GM13977 (cell line): ENCODE measurements at regions not wholly inside any gene's neighbourhood (a gene's known extent, or its start where the extent isn't known, plus 50 kb on each side); places are given as distances from the start of the nearest gene placed in this dataset.
"Not testable (repeated sequence)": the region's sequence is repeated elsewhere in the genome, so short reads cannot be mapped to it uniquely, and the experiment has no call there.

Source experiments
- DNase-seq: peaks from one replicate; pipeline ENCODE4 v3.0.0; 2012; ENCODE audit warnings: low spot score
- in situ Hi-C: fragments of 300-500 bp; cut with MboI; formaldehyde crosslinking; loops from one replicate; pipeline ENCODE4 v1.12.0; 2022; ENCODE audit warnings: low sequenced_read_pairs, low pct_unique_long_range_greater_than_20kb, mixed read lengths, inconsistent platforms; ENCODE audit not compliant: unreplicated experiment
- TF ChIP-seq, protein P1 (sequence below): IDR thresholded peaks from 2 replicates; pipeline ENCODE4 v1.5.1; 2012; ENCODE audit warnings: mild to moderate bottlenecking, control low read depth; ENCODE audit not compliant: insufficient read depth; ENCODE audit errors: extremely low read depth, missing control alignments

DNA sequence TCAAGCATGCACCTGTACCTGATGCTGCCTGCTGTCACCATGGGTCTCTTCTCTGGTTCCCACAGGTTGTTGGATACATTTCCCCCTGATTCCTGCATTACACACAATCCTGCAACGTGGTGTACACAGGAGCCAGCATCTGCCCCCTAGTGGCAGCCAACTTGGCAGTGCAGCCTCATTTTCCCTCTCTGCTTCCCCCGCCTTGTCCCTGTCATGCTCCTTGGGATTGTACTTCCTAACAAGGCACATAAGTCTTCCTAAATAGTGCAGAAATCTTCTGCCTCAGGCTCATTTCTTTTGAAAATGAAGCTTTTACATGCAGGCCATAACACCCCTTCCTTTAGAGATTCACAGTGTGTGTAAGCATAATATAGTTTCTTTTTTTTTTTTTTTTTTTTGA lies 387.5 kb downstream of the CCSER2 start:
- DNase-seq: peak; percentile 43
- in situ Hi-C loops: no loop called here
- TF ChIP-seq, protein P1, sequence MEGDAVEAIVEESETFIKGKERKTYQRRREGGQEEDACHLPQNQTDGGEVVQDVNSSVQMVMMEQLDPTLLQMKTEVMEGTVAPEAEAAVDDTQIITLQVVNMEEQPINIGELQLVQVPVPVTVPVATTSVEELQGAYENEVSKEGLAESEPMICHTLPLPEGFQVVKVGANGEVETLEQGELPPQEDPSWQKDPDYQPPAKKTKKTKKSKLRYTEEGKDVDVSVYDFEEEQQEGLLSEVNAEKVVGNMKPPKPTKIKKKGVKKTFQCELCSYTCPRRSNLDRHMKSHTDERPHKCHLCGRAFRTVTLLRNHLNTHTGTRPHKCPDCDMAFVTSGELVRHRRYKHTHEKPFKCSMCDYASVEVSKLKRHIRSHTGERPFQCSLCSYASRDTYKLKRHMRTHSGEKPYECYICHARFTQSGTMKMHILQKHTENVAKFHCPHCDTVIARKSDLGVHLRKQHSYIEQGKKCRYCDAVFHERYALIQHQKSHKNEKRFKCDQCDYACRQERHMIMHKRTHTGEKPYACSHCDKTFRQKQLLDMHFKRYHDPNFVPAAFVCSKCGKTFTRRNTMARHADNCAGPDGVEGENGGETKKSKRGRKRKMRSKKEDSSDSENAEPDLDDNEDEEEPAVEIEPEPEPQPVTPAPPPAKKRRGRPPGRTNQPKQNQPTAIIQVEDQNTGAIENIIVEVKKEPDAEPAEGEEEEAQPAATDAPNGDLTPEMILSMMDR: peak; percentile 74

DNA sequence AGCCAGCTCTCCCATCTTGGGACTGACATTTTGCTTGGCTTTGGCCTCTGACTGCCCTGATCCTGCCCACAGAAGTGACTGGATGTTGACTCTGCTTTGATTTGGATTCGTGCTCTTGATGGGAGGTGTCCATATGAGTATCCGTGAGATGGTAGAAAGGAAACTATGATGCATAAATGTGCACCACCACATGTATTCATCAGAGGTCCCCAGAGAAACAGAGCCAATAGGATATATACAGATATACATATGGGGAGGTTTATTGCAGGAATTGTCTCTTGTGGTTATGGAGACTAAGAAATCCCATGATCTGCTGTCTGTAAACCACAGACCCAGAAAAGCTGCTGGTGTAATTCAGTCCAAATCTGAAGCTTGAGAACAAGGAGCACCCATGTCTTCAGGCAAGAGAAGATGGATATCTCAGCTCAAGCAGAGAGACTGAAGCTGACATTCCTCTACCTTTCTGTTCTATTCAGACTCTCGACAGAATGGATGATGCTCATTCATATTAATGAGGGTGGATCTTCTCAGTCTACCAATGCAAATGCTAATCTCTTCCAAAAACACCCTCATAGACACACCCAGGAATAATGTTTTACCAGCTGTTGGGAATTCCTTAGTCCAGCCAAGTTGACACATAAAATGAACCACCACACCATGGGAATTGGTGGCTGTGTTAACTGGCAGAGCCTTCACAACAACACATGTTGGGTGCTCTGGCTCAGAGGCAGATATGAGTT lies 390.7 kb downstream of the CCSER2 start:
- TF ChIP-seq, protein P1: no peak
- in situ Hi-C loops: no loop called here
- no peak for DNase-seq

DNA sequence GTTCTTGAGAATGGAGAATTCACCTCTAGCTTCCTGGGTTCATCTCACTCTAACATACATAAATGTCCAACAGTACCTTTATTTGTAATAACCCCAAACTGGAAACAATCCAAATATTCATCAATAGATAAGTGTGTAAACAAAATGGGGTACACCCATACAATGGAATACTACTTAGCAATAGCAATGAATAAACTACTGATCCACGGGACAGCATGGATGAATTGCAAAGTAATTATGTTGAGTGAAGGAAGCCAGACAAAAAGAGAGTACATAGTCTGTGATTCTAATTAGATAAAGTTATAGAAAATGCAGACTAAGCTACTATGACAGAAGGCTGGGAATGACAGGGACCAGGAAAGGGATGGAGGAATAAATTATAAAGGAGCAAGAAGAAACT lies 391.3 kb downstream of the CCSER2 start:
- in situ Hi-C loops: no loop called here
- no peak for DNase-seq
- TF ChIP-seq, protein P1: no peak

DNA sequence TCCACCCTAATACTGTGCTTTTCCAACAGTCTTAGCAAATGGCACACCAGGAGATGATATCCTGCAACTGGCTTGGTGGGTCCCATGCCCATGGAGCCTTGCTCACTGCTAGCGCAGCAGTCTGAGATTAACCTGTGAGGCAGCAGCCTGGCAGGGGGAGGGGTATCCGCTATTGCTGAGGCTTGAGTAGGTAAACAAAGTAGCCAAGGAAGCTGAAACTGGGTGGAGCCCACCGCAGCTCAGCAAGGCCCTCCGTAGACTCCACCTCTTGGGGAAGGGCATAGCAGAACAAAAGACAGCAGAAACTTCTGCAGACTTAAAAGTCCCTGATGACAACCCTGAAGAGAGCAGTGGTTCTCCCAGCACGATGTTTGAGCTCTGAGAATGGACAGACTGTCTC lies 399.0 kb downstream of the CCSER2 start:
- DNase-seq: no peak

DNA sequence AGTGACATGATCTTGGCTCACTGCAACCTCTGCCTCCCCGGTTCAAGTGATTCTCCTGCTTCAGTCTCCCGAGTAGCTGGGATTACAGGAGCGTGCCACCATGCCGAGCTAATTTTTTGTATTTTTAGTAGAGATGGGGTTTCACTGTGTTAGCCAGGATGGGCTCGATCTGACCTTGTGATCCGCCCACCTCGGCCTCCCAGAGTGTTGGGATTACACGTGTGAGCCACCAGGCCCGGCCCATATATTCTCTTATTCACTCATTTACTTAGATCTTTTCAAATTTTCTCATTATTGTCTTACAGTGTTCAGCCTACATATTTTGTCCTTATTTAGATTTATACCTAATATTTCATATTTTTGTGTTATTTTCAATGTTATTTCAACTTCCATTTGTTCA lies 410.7 kb downstream of the CCSER2 start:
- in situ Hi-C loops: not testable (repeated sequence)

More for the DNA sequence above, 399.0 kb downstream of the CCSER2 start:
- TF ChIP-seq, protein P1: no peak
- in situ Hi-C loops: no loop called here

DNA sequence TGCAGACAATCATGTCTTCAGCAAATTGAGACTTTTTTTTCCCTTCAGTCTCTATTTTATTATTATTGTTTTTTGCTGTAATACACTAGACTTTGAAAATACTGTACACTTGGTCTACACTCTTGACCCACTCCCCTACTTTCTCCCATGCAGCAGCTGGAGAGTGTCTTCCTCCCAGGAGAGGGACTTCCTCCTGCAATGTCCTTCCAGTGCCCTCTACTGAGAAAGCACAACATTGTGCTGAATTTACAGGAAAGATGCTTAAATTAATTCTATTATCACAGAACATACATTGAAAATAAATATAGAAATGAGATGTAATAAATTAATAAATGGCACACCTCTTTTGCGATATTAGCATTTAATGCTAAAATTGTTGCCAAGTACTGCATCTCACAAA lies 411.3 kb downstream of the CCSER2 start:
- no peak for DNase-seq
- in situ Hi-C loops: no loop called here
- TF ChIP-seq, protein P1: no peak

More for the DNA sequence above, 410.7 kb downstream of the CCSER2 start:
- not testable (repeated sequence) for DNase-seq

DNA sequence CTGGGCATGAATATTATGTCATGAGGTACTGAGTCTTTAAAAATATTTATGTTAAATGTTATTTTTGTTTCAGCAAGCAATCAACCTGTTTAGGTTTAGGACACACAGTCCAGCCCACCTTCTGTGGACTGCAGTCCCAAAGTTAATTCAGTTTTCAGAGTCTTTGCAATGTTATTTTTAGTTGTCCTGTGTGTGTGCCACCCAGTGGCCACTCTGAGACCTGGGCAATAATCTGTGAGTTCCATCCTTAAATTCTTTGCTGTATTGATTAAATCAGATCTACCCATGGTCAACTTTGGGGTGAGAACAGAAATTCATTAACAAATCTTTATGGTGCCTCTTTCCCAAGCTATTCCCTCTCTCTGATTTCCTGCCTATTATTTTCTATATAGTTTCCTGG lies 415.1 kb downstream of the CCSER2 start:
- in situ Hi-C loops: no loop called here
- DNase-seq: no peak
- TF ChIP-seq, protein P1: peak; percentile 37
